Panc1 (cell line): ENCODE measurements at regions not wholly inside any gene's neighbourhood (a gene's known extent, or its start where the extent isn't known, plus 50 kb on each side); places are given as distances from the start of the nearest gene placed in this dataset.

Experiments
- ATAC-seq: fragments of 200-7000 bp; cut with Tn5 transposase; 2 replicates; pipeline ENCODE4 v1.9.1; 2020; ENCODE audit warnings: mild to moderate bottlenecking, moderate library complexity
- BruUV-seq: library from RNA; stranded (reverse); fragments of 400-500 nt; replicated peaks from 2 replicates; lab custom pipeline; 2021; lab: Mats Ljungman, UMichigan
- CTCF ChIA-PET: fragments of 300-600 bp; sonication (Branson Sonifier 250); formaldehyde crosslinking; loops from one replicate; lab custom pipeline; 2022; ENCODE audit warnings: antibody characterized with exemption; lab: Charles Lee
- POLR2A ChIA-PET: fragments of 300-600 bp; sonication (Branson Sonifier 250); formaldehyde crosslinking; loops from one replicate; lab custom pipeline; 2022; ENCODE audit warnings: antibody characterized with exemption; lab: Charles Lee
- DNase-seq: peaks from one replicate; pipeline ENCODE4 v3.0.0-alpha.2; 2010; ENCODE audit warnings: low read depth, low spot score
- H3K27ac ChIP-seq: 2 replicates; pipeline ENCODE4 v1.5.1; 2011; ENCODE audit warnings: mild to moderate bottlenecking, low read length, inconsistent platforms
- H3K27me3 ChIP-seq: fragments of 200-500 bp; sonication (Bioruptor generic); 2 replicates; pipeline ENCODE4 v1.6.0; 2014; ENCODE audit warnings: low read length, inconsistent platforms; ENCODE audit not compliant: control insufficient read depth, insufficient read depth
- H3K36me3 ChIP-seq: fragments of 200-500 bp; sonication (Bioruptor generic); 2 replicates; pipeline ENCODE4 v1.5.1; 2014; ENCODE audit warnings: inconsistent platforms, mild to moderate bottlenecking, low read length, moderate library complexity; ENCODE audit not compliant: control insufficient read depth, insufficient read depth
- H3K4me1 ChIP-seq: 2 replicates; pipeline ENCODE4 v1.5.1; 2011; ENCODE audit warnings: inconsistent platforms, mild to moderate bottlenecking, low read length, moderate library complexity; ENCODE audit not compliant: control insufficient read depth, insufficient read depth
- H3K4me3 ChIP-seq, 2 experiments: 2 replicates each; pipeline ENCODE4 v1.5.1; 2011 to 2012; ENCODE audit warnings: low read depth in 2 of 2, low read length in 2 of 2, mild to moderate bottlenecking in 2 of 2, inconsistent platforms in 1 of 2, moderate library complexity in 1 of 2
- H3K9me3 ChIP-seq: fragments of 200-500 bp; sonication (Bioruptor generic); 2 replicates; pipeline ENCODE4 v1.5.1; 2014; ENCODE audit warnings: low read depth, mild to moderate bottlenecking, inconsistent platforms, low read length, moderate library complexity; ENCODE audit not compliant: control insufficient read depth, insufficient read depth
- CTCF ChIP-seq: fragments of 450-650 bp; IDR thresholded peaks from 2 replicates; pipeline ENCODE4 v1.5.1; 2017; ENCODE audit warnings: mild to moderate bottlenecking
- POLR2AphosphoS5 ChIP-seq: IDR thresholded peaks from 2 replicates; pipeline ENCODE4 v1.6.1; 2012; ENCODE audit warnings: mild to moderate bottlenecking, low read depth, low read length, moderate library complexity
- REST ChIP-seq, 2 experiments: IDR thresholded peaks; 2 replicates each; pipeline ENCODE4 v1.6.1; 2011 to 2012; ENCODE audit warnings: low read depth in 2 of 2, control low read depth in 1 of 2, low read length in 1 of 2, mild to moderate bottlenecking in 1 of 2, moderate library complexity in 1 of 2; ENCODE audit not compliant: insufficient read depth in 1 of 2
- SIN3A ChIP-seq: IDR thresholded peaks from 2 replicates; pipeline ENCODE4 v1.6.1; 2012; ENCODE audit warnings: low read depth, mild to moderate bottlenecking, low read length, moderate library complexity, borderline replicate concordance; ENCODE audit not compliant: insufficient read depth
- TCF7L2 ChIP-seq: IDR thresholded peaks from 2 replicates; pipeline ENCODE4 v1.6.1; 2011; ENCODE audit warnings: mild to moderate bottlenecking, low read depth, low read length, inconsistent platforms
- in situ Hi-C: cut with HindIII; loops from 2 replicates; pipeline ENCODE4 v1.10.0; 2016; ENCODE audit warnings: low sequenced_read_pairs, low pct_unique_long_range_greater_than_20kb
- intact Hi-C: fragments of 100-400 bp; cut with micrococcal nuclease; formaldehyde crosslinking; loops from one replicate; pipeline ENCODE4 v1.10.0; 2022; ENCODE audit not compliant: unreplicated experiment

- ATAC-seq (no peak), DNase-seq (no peak)
- Histone ChIP-seq H3K9me3 (no peaks in the 10 kb centered on the region), H3K36me3 (no peaks in the 10 kb centered on the region), H3K27ac (no peak overlapping the region), H3K4me3 (no peak overlapping the region), H3K4me1 (no peaks in the 10 kb centered on the region), H3K27me3 (no peaks in the 10 kb centered on the region)
- TF ChIP-seq SIN3A (no peak), CTCF (no peak), REST (IDR thresholded peaks at IDR 0.05; ENCODE audit: insufficient read depth in 1 of 2, low read depth in 2 of 2, low read length in 1 of 2) (no peak), POLR2AphosphoS5 (no peak), TCF7L2 (no peak)
- in situ Hi-C loops (no loop called here), intact Hi-C loops (no loop called here)
- BruUV-seq = no TSS peak
- CTCF ChIA-PET = no interaction called here
- POLR2A ChIA-PET = no interaction called here
Measured at GRCh38 chr2:162967811-162968210, 129.2 kb upstream of the KCNH7 start.

GRCh38 chr2:162967147-162967546, 128.6 kb upstream of the KCNH7 start:
- H3K9me3 ChIP-seq = no peaks in the 10 kb centered on the region
- ATAC-seq = no peak
- intact Hi-C loops = no loop called here
- DNase-seq = no peak
- no peak overlapping the region for H3K27ac ChIP-seq
- in situ Hi-C loops = no loop called here
- ChIA-PET POLR2A (no interaction called here), CTCF (no interaction called here)
- H3K36me3 ChIP-seq = no peaks in the 10 kb centered on the region
- no peaks in the 10 kb centered on the region for H3K4me1 ChIP-seq
- BruUV-seq = no TSS peak
- TF ChIP-seq REST (IDR thresholded peaks at IDR 0.05; ENCODE audit: insufficient read depth in 1 of 2, low read depth in 2 of 2, low read length in 1 of 2) (no peak), TCF7L2 (no peak), POLR2AphosphoS5 (no peak), CTCF (no peak), SIN3A (no peak)
- no peak overlapping the region for H3K4me3 ChIP-seq
- H3K27me3 ChIP-seq = no peaks in the 10 kb centered on the region
